ENCODE measurements at regions not wholly inside any gene's neighbourhood (a gene's known extent, or its start where the extent isn't known, plus 50 kb on each side); places are given as distances from the start of the nearest gene placed in this dataset.

- TF ChIP-seq POLR2A (IDR thresholded peaks at IDR 0.05) = no peak
- no peak for TF ChIP-seq EP300 (IDR thresholded peaks at IDR 0.05)
- TF ChIP-seq CTCF (IDR thresholded peaks at IDR 0.05) = no peak
Observed at GRCh38 chr4:43690116-43690515, 758.5 kb downstream of the KCTD8 start.

Data from sigmoid colon (tissue), 4 donors.